8988T (cell line): ENCODE measurements at regions not wholly inside any gene's neighbourhood (a gene's known extent, or its start where the extent isn't known, plus 50 kb on each side); places are given as distances from the start of the nearest gene placed in this dataset.
"Not testable (repeated sequence)": the region's sequence is repeated elsewhere in the genome, so short reads cannot be mapped to it uniquely, and the experiment has no call there.

Source experiments
- DNase-seq: peaks from one replicate; pipeline ENCODE4 v3.0.0; 2011

DNA sequence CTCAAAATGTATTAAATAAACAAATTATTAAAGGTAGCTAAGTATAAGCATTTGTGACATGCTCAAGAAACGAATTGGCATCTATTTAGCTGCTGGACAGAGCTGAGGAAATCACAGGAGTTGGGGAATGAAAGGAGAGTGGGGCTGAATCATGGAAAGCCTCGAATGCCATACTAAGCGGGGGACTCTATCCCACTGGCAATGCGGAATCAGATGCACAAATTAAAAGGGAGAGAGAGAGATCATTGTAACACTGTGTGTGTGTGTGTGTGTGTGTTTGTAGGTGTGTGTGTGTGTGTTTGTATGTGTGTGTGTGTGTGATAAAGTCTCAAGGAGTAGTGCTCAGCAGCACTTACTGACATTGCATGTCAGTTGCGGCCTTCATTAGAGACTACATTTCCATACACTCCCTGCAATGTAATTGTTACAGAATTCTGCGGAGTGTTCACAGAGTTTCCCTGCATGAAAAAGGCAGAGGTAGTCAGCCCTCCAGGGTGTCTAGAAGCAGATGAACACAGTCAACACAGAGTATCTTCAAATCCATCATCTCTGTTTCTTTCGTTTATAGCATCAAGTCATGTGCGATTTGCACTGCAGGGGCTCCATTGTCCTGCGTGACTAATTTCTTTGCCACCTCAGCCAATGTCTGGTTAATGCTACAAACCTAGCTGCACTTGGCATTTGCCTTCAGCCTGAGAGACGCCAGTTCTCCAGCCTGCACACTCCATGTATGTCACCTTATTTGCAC, 111.7 kb upstream of the CYRIA start:
- no peak for DNase-seq

DNA sequence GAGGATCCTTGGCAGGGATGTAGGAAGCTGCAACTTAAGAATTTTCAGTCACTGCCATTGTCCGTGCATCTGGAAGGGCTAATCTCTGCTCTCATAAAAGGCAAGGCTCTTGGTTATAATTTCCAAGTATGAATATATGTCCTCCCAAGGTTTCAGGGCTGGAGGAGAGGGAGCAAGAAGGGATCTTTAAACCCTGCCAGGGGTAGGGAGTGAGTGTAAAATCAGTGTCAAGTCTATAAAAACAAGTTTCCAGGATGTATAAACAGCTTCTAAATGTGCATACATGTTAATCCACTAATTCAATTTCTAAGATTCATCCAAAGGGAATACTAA, 110.2 kb upstream of the CYRIA start:
- no peak for DNase-seq

DNA sequence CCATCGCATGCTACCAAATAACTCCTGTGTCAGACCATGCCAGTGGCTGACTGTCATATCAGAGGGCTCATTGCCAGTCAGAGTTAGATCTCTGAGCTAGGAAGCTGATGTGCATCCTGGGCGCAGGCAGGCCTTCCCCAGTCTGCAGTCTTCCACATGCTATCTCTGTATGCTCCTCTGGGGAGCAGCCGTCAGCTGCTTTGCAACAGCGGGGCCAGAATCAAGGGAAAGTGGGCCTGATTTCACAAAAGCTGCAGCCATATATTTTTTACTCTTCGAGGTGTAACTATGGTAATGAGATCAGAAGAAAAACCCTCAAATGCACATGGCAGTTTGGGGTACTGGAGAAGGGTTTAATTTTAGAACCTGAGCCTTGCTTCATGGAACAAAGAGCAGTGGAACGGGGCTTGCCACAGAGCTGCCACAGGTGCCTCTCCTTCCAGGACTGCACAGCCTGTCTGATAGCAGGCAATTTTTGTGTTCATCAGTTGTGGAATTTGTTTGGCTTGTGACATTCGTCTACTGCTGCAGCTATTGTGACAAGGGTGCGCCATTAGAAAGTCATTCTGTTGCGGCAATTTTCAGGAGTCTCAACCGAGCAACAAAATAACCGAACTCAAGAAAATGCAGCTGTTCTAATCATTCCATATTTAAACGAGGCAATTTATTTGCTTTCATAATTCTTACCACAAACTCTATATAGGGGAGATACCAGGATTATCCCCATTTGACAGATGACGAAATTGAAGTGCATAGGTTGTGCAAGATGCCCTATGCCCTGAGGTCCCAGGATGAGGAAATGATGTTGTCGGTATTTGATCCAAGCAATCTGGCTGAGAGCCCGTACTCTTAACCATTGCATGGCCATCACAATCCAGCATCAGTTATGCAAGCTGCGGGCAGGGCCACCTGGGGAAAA, 109.6 kb upstream of the CYRIA start:
- no peak for DNase-seq

- no peak for DNase-seq
Measured at GRCh38 chr2:16774091-16774490, 108.5 kb upstream of the CYRIA start.

GRCh38 chr2:16773080-16773713, 107.6 kb upstream of the CYRIA start:
- DNase-seq = peak; percentile 15

DNA sequence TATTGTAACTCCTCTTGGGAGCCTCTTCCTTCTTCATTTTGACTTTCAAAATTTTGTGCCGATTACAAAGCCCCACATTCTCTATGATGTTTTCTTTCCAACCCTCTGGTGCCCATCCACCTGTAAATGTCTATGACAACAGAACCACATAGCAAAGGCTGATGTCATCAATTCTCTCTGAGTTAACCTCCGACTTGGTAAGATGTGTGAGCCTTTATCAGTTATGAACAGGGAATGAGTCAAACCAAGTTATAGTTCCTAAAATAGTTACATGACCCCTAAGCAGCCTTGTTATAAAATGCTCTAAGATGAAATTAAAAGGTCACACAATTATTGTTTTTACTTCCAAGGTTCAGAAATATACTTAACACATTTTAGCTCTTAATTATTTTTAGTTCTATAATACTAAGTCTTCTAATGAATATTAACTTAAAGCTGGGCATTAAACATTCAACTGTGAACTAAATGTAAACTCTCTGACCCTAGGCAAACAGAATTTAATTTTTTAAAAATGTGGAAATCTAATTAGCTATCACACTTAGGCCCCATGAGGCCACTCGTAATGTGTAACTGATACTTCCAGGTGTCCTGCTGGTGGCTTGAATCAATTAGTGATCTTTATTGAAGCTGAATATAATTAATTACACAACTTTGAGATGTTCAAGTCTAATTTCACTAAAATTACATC, 102.3 kb upstream of the CYRIA start:
- no peak for DNase-seq

DNA sequence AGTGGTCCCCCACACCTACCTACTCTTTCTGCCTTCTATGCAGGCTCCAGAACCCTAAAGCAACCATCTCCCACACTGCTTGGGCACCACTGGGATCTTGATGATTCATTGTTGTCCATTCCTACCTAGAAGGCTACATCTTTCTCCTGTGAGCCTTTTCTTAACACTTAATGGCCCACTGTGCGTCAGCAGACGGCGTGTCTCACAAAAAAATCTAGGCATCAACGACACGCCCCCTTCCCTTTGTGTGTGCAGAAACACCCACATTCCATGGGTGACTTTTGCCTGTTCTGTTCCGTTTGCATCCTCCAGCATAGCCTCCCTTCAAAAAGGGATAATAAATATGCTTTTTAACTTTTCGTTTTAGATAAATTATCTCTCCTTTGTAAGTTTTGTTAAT, 99.7 kb upstream of the CYRIA start:
- no peak for DNase-seq

GRCh38 chr2:16764487-16764886, 98.9 kb upstream of the CYRIA start:
- no peak for DNase-seq

GRCh38 chr2:16763493-16763899, 97.9 kb upstream of the CYRIA start:
- DNase-seq = no peak

GRCh38 chr2:16763056-16763455, 97.4 kb upstream of the CYRIA start:
- no peak for DNase-seq

DNA sequence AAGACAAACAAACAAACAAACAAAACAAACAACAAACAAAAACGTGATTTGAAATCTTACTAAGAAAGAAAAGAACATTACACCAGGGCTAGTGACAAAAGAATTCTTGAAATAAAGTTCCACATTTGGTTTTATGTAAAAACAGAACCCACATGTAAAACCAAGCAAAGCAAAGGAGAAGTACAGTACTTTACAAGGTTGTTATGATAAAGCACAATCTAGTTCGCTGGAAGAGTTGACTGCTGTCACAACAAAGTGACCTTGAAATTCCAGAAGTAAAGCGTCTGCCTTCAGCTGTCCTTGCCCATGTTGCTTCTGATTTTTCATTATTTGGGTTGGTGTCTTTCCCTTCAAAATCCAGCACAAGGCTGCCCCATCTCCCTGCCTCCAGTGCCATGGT, 94.8 kb upstream of the CYRIA start:
- no peak for DNase-seq

DNA sequence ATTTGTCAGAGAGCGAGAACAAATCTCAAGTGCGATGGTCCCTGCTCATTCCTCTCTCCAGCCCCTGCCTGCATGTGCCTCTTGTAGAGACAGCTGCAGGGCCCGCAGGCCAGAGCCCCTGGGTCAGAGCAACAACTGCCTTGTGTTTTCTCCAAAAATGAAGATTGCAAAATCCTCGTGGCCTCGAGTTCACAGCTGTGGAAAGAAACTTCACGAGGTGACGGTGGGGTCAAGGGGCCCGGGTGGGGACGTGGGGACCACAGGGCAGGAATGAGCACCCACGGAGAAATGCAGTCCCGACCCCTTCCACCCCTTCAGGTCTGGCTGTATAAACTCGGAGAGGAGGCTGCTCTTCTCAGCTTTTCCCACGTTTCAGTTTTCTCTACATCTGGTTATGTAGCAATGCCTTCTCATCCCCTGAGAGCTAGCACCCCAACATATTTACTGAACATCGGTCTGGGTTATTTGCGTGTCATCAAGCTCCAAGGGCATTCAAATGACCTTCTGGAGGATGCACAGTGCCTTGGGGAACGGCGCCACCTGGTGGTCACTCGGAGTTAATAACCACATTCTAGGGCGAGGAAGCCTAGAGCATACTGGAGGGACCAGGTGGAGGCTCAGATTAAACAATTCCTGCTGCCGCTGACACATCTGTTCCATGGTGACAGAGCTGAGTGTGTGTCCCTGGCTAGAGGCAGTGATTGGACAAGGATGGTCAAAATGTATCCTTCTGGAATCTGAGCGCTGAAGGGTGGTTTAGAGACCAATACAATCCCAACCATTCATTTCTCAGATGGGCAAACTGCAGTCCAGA, 91.4 kb upstream of the CYRIA start:
- peak; percentile 33 for DNase-seq

DNA sequence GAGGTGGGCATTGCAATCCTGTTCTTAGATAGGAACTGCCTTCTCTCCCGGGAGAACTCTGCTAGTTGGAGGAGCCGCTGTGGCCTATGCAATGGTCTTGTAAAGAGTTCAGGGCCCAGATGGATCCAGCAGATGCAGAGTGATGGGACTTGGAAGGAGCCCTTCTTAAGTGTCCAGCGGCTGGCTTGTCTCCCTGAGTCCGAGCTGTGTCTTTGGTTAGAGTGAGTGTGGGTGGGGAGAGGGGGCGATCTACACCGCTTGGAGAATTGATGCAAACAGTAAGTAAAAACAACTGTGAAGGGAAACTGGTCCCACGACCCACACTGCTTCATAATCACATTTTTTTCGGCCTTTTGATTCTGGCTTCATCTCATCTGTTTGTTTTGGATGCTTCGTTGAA, 89.8 kb upstream of the CYRIA start:
- DNase-seq = no peak

- DNase-seq = not testable (repeated sequence)
Measured at GRCh38 chr2:16753025-16753424, 87.4 kb upstream of the CYRIA start.

DNA sequence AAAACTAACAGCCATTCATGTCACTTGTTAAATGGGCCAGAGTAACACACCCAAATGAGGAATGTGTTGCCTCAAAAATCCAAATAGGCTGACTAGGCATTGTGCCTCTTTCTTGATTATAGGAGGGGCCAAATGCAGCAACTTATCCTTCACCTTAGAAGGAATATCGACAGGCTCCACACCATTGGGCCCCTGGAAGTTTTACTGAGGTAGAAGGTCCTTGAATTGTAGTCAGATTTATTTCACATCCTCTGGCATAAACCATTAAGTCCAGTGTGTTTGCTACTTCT, 85.2 kb upstream of the CYRIA start:
- not testable (repeated sequence) for DNase-seq

DNA sequence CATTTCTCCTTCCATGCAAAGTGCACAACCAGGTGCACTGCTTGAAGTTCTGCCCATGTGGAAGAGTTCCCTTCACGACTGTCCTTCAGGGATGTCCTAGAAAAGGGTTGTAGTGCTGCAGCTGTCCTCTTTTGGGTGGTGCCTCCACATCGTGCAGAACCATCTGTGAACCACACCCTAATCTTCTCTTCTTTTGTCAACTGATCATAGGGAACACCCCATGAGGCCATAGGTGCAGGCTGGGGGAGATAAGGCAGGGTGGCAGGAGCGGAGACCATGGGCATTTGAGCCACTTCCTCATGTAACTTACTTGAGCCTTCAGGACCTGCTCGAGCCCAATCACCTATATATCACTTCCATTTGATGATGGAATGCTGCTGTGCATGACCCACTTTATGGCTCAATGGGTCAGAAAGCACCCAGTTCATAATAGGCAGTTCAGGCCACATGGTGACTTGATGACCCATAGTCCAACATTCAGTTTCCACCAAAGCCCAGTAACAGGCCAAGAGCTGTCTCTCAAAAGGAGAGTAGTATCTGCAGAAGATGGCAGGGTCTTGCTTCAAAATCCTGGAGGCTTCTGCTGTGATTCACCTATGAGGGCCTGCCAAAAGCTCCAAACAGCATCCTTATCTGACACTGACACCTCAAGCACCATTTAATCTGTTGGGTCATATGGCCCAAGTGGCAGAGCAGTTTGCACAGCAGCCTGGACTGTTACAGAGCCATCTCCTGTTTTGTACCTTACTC, 84.7 kb upstream of the CYRIA start:
- DNase-seq = no peak

- not testable (repeated sequence) for DNase-seq
Measured at GRCh38 chr2:16748511-16749266, 83.1 kb upstream of the CYRIA start.

- no peak for DNase-seq
Measured at GRCh38 chr2:16747689-16748088, 82.1 kb upstream of the CYRIA start.

GRCh38 chr2:16747257-16747656, 81.6 kb upstream of the CYRIA start:
- no peak for DNase-seq

GRCh38 chr2:16746833-16747232, 81.2 kb upstream of the CYRIA start:
- DNase-seq = no peak

DNA sequence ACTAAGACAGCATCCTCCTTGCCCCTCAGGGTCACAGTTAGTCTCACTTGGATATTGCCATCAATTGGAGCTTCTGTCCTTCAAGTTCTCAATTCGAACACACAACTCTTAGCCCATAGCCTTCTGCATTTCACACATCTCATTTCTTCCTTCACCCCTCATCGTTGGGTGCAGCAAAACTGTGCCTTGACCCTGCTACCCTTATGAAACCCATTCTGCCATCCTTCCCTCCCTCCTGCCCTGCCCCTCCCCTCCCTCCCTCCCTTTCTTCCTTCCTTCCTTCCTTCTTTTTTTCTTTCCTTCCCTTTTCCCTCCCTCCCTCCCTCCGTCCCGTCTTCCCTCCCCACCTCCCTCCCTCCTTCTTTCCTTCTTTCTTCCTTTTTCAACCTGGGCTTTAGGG, 80.7 kb upstream of the CYRIA start:
- DNase-seq = no peak
